ENCODE measurements at regions not wholly inside any gene's neighbourhood (a gene's known extent, or its start where the extent isn't known, plus 50 kb on each side); places are given as distances from the start of the nearest gene placed in this dataset.

- TF ChIP-seq SMC3 (IDR thresholded peaks at IDR 0.05; ENCODE audit: low read depth, low read length) (no peak), CTCF (conservative IDR thresholded peaks at IDR 0.05; ENCODE audit: low read depth, low read length) (no peak), MAZ (IDR thresholded peaks at IDR 0.05; ENCODE audit: borderline replicate concordance, low read depth, low read length) (no peak), RFX5 (IDR thresholded peaks at IDR 0.05; ENCODE audit: low read depth, low read length) (no peak), FOS (IDR thresholded peaks at IDR 0.05; ENCODE audit: low read depth, low read length) (no peak), ELK1 (IDR thresholded peaks at IDR 0.05; ENCODE audit: borderline replicate concordance, low read depth, low read length) (no peak), MXI1 (IDR thresholded peaks at IDR 0.05; ENCODE audit: borderline replicate concordance, low read depth, low read length) (no peak)
Observed at GRCh38 chr17:71024172-71024571, 854.8 kb downstream of the KCNJ2 start.

Measured in IMR-90 (cell line).